ENCODE measurements at regions not wholly inside any gene's neighbourhood (a gene's known extent, or its start where the extent isn't known, plus 50 kb on each side); places are given as distances from the start of the nearest gene placed in this dataset.

DNA sequence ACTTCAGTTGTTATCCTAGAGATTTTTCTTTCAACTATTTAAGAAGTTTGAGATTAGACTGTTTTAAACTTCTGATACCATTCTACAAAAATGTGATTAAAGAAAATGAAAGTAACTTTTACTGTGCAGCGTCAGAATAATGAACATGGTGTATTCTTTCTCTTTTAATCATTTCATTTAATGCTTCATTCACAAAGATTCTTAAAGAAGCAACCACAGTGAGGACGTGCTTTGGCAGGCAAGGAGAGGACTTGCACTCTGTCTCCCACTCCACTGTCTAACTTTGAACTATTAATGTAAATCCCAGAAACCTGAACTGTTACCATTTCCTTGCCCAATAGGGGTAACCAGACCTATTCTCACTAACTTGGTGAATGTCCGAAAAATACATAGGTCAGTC is 137.0 kb downstream of the KCNRG start:
- TF ChIP-seq GATA3 (IDR thresholded peaks at IDR 0.05; ENCODE audit: low read depth, low read length), result no peak
- TF ChIP-seq GATA2 (IDR thresholded peaks at IDR 0.05; ENCODE audit: low read depth, low read length), result no peak

GRCh38 chr13:50152655-50153309 is 137.5 kb downstream of the KCNRG start:
- no peak for TF ChIP-seq GATA3 (IDR thresholded peaks at IDR 0.05; ENCODE audit: low read depth, low read length)
- no peak for TF ChIP-seq GATA2 (IDR thresholded peaks at IDR 0.05; ENCODE audit: low read depth, low read length)

DNA sequence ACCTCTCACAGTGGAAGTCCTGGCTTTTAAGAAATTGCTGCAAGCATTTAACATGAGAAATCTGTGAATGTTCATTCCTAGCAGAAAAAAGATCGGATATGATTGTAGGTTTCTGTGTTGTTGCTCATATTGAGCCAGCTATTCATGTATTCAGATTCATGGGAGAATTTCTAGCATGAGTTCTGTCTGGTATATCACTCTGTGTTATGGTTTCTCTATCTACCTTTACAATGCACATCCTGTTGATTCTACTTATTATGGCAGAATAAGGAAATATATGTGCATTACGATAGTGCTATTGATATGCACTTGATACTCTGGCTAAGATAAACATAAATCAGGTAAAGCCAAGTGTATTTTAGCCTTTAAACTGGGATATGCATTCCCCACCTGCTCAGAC is 138.2 kb downstream of the KCNRG start:
- no peak for TF ChIP-seq GATA3 (IDR thresholded peaks at IDR 0.05; ENCODE audit: low read depth, low read length)
- TF ChIP-seq GATA2 (IDR thresholded peaks at IDR 0.05; ENCODE audit: low read depth, low read length), result no peak

GRCh38 chr13:50153876-50154275 is 138.6 kb downstream of the KCNRG start:
- TF ChIP-seq GATA3 (IDR thresholded peaks at IDR 0.05; ENCODE audit: low read depth, low read length) (no peak), GATA2 (IDR thresholded peaks at IDR 0.05; ENCODE audit: low read depth, low read length) (no peak)

DNA sequence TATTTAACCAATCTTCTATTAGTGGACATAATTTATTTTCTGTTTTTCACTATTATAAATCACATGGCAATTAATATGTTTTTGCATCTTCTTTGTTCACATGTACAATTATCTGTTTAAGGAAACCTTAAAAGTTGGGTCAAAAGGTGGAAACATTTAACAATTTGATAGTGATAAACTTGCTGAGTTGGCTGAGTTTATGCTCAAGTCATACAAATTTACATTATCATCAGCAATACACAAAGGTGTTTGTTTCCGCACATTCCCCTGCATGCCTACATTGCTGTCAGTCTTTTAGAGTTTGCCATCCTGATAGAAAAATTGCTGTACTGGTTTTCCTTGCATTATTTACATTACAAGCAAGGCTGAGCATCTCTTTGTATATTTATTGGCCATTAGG is 139.5 kb downstream of the KCNRG start:
- TF ChIP-seq GATA2 (IDR thresholded peaks at IDR 0.05; ENCODE audit: low read depth, low read length) (no peak), GATA3 (IDR thresholded peaks at IDR 0.05; ENCODE audit: low read depth, low read length) (no peak)

- no peak for TF ChIP-seq GATA2 (IDR thresholded peaks at IDR 0.05; ENCODE audit: low read depth, low read length)
- TF ChIP-seq GATA3 (IDR thresholded peaks at IDR 0.05; ENCODE audit: low read depth, low read length), result no peak
These were observed 140.9 kb downstream of the KCNRG start for GRCh38 chr13:50156140-50156539.

DNA sequence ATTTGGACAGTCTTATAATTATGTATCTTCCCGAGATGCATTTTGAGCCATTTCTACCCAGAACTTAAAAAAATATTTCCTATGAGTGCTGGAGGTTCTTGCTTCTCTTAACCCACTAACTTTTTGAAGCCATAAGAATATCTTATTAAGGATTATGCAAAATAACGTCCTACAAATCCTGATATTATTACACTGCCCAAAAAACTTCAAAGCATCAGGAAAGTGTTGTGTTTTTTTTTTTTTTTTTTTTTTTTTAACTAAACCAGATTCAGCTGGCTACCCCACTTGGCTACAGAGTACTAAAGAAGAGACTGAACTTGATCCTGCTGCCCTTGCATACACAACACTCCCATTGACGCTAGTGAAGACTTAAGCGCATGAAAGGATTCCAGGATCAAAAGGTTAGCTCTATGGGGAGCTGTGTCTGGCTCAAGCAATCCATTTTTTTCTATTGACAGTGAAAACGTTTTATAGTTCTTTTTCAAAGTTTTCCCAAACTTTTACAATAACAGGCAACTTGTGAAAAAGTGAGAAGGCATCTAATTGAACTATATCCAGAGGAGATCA is 141.4 kb downstream of the KCNRG start:
- TF ChIP-seq GATA2 (IDR thresholded peaks at IDR 0.05; ENCODE audit: low read depth, low read length), result no peak
- no peak for TF ChIP-seq GATA3 (IDR thresholded peaks at IDR 0.05; ENCODE audit: low read depth, low read length)

GRCh38 chr13:50158385-50159165 is 143.3 kb downstream of the KCNRG start:
- TF ChIP-seq GATA3 (IDR thresholded peaks at IDR 0.05; ENCODE audit: low read depth, low read length) (no peak), GATA2 (IDR thresholded peaks at IDR 0.05; ENCODE audit: low read depth, low read length) (no peak)

GRCh38 chr13:50159607-50160006 is 144.4 kb downstream of the KCNRG start:
- TF ChIP-seq GATA3 (IDR thresholded peaks at IDR 0.05; ENCODE audit: low read depth, low read length) (no peak), GATA2 (IDR thresholded peaks at IDR 0.05; ENCODE audit: low read depth, low read length) (no peak)

GRCh38 chr13:50161052-50161451 is 145.8 kb downstream of the KCNRG start:
- TF ChIP-seq GATA3 (IDR thresholded peaks at IDR 0.05; ENCODE audit: low read depth, low read length), result no peak
- no peak for TF ChIP-seq GATA2 (IDR thresholded peaks at IDR 0.05; ENCODE audit: low read depth, low read length)

- TF ChIP-seq GATA3 (IDR thresholded peaks at IDR 0.05; ENCODE audit: low read depth, low read length) (no peak), GATA2 (IDR thresholded peaks at IDR 0.05; ENCODE audit: low read depth, low read length) (no peak)
These were observed 146.8 kb downstream of the KCNRG start for GRCh38 chr13:50162001-50162400.

- TF ChIP-seq GATA2 (IDR thresholded peaks at IDR 0.05; ENCODE audit: low read depth, low read length) (no peak), GATA3 (IDR thresholded peaks at IDR 0.05; ENCODE audit: low read depth, low read length) (no peak)
These were observed 147.3 kb downstream of the KCNRG start for GRCh38 chr13:50162567-50162966.

GRCh38 chr13:50167224-50167947 is 152.1 kb downstream of the KCNRG start:
- no peak for TF ChIP-seq GATA2 (IDR thresholded peaks at IDR 0.05; ENCODE audit: low read depth, low read length)
- no peak for TF ChIP-seq GATA3 (IDR thresholded peaks at IDR 0.05; ENCODE audit: low read depth, low read length)

DNA sequence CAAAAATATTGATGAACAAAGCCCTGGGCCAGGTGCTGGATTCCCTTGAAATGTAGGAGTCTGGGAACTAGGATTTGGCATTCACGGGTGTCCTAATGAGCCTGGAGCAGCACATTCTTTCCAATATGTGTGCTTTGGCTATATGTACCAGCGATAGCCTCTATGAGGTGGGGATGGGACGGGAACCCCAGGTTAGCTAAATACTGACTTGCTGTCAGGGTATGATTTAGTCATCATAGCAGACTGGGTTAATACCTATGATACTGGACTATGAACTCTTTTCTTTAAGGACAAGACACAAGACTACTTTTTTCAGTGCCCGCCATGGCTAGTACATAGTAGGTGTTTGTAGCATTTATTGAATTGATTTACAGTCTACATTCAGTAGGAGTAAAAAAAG is 152.7 kb downstream of the KCNRG start:
- TF ChIP-seq GATA2 (IDR thresholded peaks at IDR 0.05; ENCODE audit: low read depth, low read length) (no peak), GATA3 (IDR thresholded peaks at IDR 0.05; ENCODE audit: low read depth, low read length) (no peak)

All from SH-SY5Y (cell line).